Hematopoietic multipotent progenitor cell treated with erythropoietin and hydrocortisone succinate and interleukin-3 and kit ligand, for 8 days (in vitro differentiated cells): ENCODE measurements at regions not wholly inside any gene's neighbourhood (a gene's known extent, or its start where the extent isn't known, plus 50 kb on each side); places are given as distances from the start of the nearest gene placed in this dataset.
"Not testable (repeated sequence)": the region's sequence is repeated elsewhere in the genome, so short reads cannot be mapped to it uniquely, and the experiment has no call there.

ENCODE experiments used
- DNase-seq: peaks from one replicate; pipeline ENCODE4 v3.0.0-alpha.2; 2015

DNA sequence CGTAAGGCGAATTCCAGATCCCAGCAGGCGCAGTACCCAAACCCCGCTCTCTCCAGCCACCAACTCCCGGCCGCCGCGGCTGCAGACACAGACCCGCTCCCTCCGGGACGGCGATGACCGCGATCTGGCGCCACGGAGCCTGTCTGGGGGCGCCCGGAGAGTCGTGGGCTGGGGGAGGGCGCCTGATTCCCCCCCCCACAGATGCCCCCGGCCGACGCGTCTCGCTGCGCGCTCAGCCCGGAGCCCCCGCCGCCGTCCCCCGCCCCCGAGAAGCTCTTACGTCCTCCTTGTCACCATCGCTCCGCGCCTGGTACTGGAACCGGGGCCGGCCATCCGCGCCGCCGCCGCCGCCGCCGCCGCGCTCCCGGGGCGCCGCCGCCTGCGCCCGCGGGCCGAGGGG is 173.6 kb downstream of the ATP6V0E2 start:
- not testable (repeated sequence) for DNase-seq

DNA sequence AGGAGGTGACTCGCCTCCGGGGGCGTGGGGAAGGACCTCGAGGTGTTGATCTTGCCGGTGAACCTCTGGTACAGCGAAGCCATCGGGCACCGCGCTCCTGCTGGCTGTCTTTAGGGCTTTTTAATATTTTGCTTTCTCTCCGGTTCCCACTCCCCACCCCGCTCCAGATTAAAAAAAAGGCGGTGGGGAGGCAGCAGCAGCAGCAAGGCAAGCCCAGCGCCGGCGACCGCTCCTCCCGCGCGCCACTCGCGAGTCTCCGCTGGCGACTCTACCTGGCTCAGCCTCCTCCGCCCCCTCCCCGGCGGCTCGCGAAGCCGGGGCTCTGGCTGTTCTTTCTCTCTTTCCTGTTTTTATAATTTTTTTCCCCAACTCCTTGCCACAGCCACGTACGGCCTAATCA is 174.0 kb downstream of the ATP6V0E2 start:
- DNase-seq = not testable (repeated sequence)

DNA sequence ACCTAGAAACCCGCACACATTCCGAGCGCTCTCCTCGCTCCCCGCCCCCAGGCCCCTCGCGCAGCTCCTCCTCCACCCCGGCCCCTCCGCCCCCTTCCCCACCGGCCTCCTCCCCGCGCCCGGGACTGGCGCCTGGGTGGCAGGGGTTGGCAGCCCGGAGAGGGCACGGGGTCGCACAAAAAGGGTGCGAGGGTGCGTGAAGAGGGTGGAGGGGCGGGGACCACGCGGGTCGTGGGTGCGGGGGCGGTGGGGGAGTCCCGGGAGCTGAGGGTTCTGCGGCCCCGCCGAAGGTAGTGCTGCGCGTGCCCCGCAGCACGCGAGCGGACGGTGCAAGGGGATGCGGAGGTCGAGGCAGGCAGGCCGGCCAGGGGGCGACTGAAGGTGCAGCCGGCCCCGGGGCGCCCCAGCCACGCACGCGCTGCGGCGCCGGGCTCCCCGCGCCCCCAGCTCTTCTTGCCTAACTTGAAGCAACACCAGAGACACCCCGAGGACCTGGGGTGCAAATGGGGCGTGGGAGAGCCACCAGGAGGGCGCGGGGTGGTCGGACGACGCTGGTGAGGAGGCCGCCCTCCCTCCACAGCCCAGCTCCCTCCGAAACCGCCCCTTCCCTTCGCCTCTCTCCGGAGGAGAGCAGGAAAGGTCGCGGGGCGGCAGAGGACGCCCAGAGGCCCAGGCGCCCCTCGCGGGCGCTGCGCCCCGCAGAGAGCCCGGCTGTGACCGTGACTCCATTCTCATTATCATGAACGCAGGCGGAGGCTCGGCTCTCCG is 174.7 kb downstream of the ATP6V0E2 start:
- not testable (repeated sequence) for DNase-seq

DNA sequence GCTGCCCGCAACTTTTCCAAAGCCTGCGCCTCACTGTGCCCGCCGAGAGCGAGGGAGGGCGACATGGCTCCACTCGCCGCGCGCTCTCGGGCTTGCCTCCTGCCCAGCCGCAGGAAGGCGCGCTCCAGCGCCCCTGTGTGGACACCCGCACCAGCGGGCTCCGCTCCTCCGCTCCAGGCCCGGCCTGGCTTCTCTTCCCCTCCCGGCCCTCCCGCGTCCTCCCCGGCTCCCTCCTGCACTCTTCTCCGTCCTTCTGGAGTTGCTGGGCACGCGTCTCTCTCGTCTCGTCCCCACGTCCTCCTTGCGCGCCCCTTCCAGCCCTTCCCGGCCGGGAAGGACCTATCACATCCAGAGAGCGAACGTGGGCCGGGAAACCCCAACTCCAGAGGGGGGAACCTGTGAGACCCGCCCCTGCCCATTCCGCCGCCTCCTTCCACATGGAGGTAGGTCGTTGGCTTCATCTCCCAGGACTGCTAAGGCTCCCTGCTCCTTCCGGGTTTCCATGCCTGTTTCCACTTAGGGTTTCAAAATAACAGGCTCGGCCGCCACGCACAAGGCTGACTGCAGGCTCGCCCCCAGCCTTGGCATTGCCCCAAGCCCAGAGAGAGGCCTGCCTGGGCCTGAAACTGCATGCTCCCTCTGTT is 175.4 kb downstream of the ATP6V0E2 start:
- DNase-seq = not testable (repeated sequence)

DNA sequence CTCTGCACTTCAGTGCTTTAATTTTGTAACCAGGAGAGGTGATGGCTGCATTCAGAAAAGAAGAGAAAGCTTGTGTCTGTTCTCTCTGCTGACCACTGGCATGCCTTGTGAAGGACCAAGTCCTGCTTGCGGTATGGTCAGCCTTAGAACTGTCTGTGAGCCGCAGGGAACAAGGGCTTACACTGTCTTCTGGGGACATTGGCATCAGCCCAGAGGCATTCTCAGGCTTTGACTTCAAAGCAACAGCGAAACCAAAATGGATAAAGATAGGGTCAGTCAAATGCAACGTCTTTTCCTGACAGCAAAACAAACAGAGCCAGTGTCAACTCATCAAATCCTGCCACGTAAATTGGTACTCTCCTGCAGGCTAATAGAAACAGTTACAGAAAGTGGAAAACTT is 179.6 kb downstream of the ATP6V0E2 start:
- not testable (repeated sequence) for DNase-seq

DNA sequence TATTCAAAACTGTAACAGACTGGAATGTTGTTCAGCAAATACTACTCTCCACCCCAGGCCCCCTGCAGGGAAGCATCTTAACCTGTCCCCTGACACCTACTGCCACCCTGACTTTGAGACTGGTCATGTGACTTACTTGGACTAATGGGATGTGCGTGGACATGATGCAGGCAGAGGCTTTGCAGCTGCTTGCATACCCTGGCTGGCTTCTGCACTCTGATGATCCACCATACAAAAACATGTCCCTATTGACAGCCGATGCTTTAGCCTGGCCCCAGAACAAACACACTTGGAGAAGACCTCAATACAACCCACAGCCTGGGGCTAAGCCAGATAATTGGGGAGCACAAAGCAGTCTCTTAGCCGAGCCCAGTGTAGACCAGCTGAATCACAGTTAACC is 180.5 kb downstream of the ATP6V0E2 start:
- not testable (repeated sequence) for DNase-seq

DNA sequence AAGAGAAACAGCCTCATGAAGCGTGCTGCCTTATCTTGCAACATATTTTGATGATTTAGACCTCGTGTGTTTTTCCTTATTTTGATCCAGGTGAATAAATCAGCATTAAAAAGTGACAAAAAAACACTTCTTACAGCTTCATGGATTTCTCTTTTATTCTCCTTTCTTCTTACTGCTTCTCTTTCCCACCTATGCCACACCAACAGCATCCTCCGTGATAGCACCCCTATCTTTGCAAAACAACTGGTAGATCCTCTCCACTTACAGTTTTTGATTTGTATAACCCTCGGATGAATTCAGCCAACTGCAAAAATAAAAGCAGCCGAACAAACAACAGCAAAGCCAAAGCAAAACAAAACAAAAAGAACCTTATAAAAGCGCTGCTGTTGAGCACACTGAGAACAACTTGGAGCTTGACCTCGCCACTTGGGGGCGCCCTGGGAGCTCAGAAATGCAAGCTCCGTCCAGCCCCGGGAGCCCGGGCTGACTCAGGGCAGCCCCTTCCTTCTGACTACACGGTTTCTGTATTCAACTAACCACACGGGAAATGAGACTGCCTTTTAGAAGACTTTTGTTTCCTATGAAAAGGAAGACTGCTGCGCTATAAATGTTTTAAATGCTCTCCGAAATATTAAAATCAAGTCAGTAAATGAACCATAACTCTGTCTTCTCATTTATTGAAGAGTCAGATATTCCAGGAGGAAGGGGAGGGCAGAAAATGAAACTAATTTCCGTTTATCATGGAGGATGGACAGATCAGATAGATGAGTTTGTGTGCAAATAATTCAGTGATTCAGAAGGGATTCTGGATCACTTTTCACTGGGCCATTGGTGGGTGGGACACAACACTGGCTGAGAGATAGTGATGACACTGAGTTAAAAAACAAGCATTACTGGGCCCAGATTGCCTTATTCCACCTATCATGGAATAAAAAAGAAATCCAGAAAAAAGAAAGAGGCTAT is 186.8 kb downstream of the ATP6V0E2 start:
- DNase-seq = not testable (repeated sequence)

DNA sequence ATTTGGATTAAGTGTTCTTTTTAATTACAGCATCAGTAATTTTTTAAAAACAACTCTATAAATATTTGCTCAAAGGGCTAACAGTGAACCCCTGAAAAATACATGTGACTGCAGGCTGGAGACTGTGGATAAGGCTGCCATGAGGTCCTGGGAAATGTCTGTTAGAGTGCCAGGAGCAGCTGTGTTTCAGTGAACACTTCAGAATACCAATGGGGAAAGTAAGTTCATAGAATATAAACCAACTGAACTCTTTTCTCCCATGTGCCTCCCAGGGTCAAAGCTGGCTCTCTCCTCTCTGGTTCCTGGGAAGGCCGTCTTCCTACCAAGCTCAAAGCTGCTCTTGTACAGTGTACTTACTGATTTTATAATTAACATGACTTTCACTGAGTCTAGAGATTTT is 189.4 kb downstream of the ATP6V0E2 start:
- DNase-seq = not testable (repeated sequence)

DNA sequence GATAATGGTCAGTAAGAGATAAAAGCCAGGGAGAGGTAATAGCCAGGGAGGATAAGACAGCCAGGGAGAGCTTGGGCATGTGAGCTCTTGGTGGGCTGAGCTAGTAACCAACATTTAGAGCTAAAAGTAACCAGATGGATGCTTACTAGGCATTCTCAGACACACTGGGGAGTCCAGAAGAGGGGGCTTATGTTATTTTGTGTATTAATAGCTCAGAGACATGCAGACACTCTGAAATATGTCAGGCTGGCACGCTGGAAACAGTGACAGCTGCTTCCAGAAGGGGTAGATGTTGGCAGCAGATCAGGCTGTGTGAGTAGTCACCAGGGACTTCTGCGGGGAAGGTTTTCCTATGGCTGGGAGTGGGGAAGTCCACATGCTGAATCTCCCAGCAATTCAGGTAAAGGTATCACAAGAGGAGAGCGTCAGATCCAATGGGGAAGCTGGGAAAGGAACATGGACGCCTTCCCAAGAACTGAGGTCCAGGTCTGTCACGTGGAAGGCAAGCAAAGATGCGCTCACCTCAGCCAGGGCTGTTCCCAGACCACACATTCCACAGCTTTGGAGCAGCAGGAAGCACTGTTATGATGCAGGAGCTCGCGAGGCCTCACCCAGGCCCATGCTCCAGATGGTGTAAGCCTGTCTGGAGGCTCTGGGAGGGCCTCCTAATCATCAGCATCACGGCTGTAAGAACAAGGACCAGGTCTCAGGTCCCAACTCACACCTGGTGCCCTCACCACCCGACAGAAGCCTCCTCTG is 196.0 kb downstream of the ATP6V0E2 start:
- not testable (repeated sequence) for DNase-seq

DNA sequence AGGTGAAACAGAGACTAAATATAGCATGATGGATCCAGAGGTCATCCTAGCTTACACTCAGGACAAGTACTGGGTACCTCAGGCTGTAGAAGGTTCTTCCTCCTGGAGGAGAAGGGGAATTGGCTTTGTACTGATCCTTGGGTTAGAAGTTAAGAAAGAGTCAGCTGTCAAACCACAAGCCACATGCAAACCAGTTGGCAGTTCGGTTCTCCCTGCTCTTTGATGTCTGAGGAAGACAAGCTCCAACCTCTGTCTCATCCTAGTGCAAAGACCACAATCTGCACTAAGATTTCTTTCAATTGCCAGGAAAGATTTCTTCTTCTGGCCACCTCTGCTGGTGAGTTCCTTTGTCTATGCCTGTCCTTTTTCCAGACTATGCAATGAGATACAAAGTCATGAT is 203.8 kb downstream of the ATP6V0E2 start:
- not testable (repeated sequence) for DNase-seq

DNA sequence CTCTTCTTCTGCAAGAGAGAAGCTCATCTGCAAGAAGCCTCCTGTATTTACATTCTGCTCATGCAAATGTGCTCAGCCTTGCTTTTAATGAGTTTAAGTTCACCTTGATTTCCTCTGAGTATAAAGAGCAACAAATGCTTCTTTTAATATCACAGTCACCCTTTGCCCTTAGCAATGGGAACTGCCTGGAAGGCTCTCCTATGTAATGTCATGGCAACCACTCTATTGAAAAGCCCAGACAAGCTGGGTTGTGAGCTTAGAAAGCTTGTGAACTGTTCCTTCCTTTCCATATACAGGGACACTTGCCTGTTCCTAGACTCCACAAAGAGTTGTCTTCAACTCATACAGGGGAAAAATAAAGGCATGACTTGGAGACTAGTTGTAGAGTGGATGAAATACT is 208.1 kb downstream of the ATP6V0E2 start:
- DNase-seq = not testable (repeated sequence)

DNA sequence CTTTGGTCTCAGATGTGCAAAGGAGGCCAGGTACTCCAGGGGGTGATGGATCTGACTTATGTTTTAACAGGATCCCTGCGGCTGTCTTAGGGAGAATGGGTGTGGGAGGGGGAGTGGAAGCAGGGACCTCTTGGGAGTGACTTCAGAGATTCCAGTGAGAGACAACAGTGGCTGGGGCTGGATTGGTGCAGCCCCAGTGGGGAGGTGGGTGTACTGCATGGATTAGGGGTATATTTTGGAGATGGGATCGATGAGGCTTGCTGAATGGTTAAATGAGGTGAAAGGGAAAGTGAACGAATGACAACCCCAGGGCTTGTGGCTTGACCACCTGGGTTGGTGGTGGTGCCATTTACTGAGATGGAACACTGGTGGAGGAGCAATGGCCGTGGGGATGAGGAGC is 211.0 kb downstream of the ATP6V0E2 start:
- DNase-seq = not testable (repeated sequence)

DNA sequence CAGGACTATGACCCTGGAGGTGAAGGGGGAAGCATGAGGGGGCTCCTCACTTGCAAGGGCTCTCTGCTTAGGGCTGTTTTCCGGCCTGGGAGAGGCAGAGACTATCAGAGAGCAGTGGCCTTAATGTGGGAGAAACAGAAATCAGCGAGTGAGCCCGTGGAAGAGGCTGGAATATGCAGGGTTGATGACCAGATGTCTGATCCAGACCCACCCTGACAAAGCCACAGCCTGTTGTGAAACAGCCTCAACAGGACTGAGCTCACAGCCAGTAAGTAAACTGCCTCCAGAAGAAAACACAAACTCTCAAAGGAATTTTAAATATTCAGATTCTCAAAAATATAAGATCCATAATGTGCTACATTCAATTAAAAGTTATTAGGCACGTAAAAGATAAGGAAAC is 213.7 kb downstream of the ATP6V0E2 start:
- not testable (repeated sequence) for DNase-seq

DNA sequence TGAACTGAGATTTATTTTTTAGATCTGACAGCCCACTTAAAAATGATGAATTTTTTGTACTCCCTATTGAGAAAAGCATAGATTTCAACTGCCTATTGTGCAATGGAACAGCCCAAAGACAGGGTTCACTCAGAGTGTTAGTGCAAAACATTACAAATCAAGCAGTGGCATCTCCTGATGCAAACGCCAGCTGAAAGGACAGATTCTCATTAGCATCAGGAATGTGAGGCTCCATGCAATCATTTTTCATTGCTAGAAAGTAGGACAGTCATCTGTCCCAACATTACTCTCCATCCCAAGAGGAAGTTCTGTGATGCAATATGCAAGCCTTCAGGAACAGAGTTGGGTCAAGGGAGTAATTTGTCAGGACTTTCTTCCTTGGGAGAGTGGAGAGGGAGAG is 215.4 kb downstream of the ATP6V0E2 start:
- DNase-seq = not testable (repeated sequence)

DNA sequence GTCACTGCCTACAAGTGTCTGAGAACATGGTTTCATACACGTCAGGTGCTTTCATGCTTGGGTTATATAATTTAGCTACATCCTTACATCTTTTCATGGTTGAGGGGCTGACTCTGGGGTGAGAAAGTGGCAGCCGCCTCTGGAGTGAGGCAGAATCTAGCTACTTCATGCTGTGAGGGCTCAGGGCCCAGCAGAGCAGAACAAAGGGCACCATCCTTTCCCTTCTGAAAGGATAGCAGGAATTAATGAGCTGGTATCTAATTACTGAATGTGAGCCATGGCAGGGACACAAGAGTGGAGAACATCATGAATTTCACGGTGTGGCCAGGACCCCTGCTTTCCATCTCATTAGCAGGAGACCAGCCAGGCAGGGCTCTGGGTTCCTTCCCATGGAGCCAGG is 217.0 kb downstream of the ATP6V0E2 start:
- DNase-seq = not testable (repeated sequence)

DNA sequence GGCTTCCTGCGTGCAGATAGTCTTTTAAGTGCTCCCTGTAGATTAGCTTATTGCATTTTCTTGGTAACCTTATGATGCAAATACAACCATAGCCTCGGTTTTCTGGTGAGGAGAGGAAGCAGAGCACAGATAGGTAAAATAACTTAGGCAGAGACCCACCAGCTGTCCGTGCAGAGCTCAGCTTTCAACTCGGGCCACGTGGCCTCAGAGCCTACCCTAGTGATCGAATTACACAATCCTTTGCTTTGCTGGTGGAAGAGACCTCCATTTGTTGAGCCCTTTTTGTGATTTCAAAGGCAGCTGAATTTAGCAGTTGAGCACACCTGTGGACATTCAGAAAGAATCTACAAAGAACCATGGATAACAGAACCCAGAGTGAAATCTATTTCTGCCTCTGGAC is 220.1 kb downstream of the ATP6V0E2 start:
- DNase-seq = not testable (repeated sequence)

DNA sequence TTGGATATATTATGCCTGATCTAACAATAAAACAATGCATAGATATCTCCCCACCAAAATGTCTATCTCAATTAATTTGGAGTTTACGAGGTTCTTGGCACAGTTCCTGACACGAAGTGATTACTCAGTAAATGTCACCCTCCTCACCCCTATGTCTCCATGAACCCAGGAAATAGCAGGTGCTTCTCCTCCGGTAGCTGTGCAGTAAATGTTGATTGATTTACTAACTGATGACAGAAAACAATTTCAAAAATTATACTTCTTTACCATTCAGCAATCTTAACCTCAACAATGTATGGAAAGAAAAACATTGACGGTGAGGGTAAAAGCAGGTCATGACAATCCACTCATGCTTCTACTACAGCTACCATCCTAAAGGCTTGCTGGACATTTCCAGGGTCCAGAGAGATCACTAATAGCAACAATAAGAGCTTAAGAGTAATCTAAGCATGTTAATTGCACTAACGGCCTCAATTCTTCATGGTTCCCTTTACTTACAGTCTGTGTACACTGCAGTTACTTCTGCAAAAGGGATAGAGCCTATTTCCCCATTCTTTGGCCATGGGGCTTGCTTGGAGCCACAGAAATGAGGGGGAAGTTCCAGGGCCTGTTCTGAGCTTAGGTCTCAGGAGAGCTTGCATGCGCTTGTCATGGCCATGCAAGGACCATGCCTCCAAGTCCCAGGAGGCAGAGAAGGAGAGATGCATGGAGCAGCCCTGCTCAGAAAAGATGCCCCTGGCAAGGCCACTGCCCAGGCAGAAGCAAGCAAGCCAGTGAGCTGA is 222.6 kb downstream of the ATP6V0E2 start:
- DNase-seq = not testable (repeated sequence)

DNA sequence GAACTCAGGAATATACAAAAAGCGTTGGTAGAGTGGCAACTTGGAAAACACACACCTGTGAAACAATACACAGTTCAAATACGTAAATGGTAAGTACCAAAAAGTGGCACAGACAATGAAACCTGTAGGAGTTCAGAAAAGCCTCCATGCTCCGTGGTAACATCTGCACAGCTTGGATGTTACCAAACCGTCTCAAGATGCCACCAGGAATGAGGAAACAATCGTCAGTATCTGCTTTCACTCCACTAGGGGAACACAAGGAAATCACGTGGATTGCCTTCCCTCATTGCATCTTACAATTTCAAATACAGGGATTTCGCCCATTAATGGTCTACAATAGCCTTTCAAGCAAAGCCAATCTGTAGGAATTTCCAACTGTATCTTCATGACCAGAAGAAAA is 224.6 kb upstream of the LRRC61 start:
- not testable (repeated sequence) for DNase-seq

DNA sequence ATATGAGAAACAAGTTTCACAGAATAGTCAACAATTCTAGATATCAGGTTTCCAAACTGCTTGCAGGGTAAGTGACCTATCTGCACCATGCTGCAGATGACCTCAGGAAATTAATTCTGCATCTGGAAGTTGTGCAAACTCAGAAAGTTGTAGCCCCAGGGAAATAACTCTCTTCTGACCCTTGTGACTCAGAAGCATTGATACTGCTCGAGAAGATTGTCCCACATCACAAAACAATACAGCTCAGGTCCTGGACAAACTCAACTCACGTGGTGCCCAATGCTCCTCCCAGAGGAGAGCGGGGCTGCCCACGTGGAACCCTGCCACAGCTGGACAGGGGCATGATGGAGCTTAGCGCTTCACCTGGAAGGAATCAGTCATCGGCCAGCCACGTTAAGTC is 221.9 kb upstream of the LRRC61 start:
- not testable (repeated sequence) for DNase-seq

DNA sequence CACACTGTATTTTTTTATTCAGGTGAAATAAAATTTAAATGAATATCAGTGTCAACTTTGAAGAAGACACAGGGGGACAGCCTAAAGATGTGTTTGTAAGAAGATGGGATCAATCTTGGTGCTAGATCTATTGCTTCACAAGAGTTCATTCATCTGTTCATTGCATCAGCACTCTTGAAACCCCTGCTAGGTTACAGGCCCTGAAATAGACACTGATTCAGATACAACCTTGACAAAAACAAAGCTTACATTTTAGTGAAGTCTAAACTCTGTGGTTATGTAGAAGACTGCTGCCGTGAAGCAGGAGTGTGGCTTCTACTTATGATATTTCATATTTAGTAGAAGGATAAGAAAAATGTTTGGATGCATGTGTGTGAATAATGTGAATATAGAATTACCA is 215.9 kb upstream of the LRRC61 start:
- DNase-seq = not testable (repeated sequence)

DNA sequence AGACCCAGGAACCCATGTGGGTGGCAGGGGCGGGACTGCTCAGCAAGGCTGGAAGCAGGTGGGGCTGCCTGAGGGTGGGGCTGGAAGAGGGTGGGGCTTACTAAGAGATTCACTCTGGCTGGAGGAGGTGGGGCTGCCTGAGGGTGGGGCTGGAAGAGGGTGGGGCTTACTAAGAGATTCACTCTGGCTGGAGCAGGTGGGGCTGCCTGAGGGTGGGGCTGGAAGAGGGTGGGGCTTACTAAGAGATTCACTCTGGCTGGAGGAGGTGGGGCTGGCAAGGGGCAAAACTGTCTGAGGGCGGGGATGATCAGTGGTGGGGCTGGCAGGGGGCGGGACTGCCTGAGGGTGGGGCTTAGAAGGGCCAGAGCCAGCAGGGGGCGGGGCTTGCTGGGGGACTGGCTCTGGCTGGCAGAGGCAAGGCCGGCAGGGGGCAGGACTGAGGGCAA is 212.8 kb upstream of the LRRC61 start:
- peak; percentile 30 for DNase-seq
